ENCODE measurements at regions not wholly inside any gene's neighbourhood (a gene's known extent, or its start where the extent isn't known, plus 50 kb on each side); places are given as distances from the start of the nearest gene placed in this dataset.

- no peak for TF ChIP-seq POLR2A (IDR thresholded peaks at IDR 0.05)
- TF ChIP-seq, protein P1, sequence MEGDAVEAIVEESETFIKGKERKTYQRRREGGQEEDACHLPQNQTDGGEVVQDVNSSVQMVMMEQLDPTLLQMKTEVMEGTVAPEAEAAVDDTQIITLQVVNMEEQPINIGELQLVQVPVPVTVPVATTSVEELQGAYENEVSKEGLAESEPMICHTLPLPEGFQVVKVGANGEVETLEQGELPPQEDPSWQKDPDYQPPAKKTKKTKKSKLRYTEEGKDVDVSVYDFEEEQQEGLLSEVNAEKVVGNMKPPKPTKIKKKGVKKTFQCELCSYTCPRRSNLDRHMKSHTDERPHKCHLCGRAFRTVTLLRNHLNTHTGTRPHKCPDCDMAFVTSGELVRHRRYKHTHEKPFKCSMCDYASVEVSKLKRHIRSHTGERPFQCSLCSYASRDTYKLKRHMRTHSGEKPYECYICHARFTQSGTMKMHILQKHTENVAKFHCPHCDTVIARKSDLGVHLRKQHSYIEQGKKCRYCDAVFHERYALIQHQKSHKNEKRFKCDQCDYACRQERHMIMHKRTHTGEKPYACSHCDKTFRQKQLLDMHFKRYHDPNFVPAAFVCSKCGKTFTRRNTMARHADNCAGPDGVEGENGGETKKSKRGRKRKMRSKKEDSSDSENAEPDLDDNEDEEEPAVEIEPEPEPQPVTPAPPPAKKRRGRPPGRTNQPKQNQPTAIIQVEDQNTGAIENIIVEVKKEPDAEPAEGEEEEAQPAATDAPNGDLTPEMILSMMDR (IDR thresholded peaks at IDR 0.05) = no peak
- TF ChIP-seq EP300 (IDR thresholded peaks at IDR 0.05) = no peak
- no peak for TF ChIP-seq POLR2AphosphoS5 (IDR thresholded peaks at IDR 0.05)
These were observed 125.0 kb upstream of the FBN2 start for GRCh38 chr5:128662997-128663396.
